PC-3 (cell line): ENCODE measurements at regions not wholly inside any gene's neighbourhood (a gene's known extent, or its start where the extent isn't known, plus 50 kb on each side); places are given as distances from the start of the nearest gene placed in this dataset.

Experiments used
- ATAC-seq: fragments of 200-7000 bp; cut with Tn5 transposase; 2 replicates; pipeline ENCODE4 v1.9.1; 2020; ENCODE audit warnings: mild to moderate bottlenecking, moderate library complexity
- BruUV-seq: library from RNA; stranded (reverse); fragments of 400-500 nt; replicated peaks from 2 replicates; lab custom pipeline; 2021; lab: Mats Ljungman, UMichigan
- CTCF ChIA-PET: fragments of 300-600 bp; sonication (Branson Sonifier 250); formaldehyde crosslinking; loops from one replicate; lab custom pipeline; 2022; ENCODE audit warnings: antibody characterized with exemption; lab: Charles Lee
- POLR2A ChIA-PET: fragments of 300-600 bp; sonication (Branson Sonifier 250); formaldehyde crosslinking; loops from one replicate; lab custom pipeline; 2022; ENCODE audit warnings: antibody characterized with exemption; ENCODE audit not compliant: unreplicated experiment; lab: Charles Lee
- DNase-seq: peaks from one replicate; pipeline ENCODE4 v3.0.0-alpha.2; 2015
- H2AFZ ChIP-seq: fragments of 300-600 bp; sonication (generic); 2 replicates; pipeline ENCODE4 v1.6.0; 2016; ENCODE audit warnings: antibody characterized with exemption, low read length
- H3F3A ChIP-seq: fragments of 300-600 bp; sonication (generic); one replicate; pipeline ENCODE4 v1.6.0; 2017; ENCODE audit warnings: antibody characterized with exemption, low read length, control low read depth, mild to moderate bottlenecking; ENCODE audit not compliant: unreplicated experiment
- H3K27ac ChIP-seq: fragments of 300-600 bp; sonication (generic); 2 replicates; pipeline ENCODE4 v1.5.1; 2016; ENCODE audit warnings: mild to moderate bottlenecking, low read length
- H3K27me3 ChIP-seq: fragments of 300-600 bp; sonication (generic); 2 replicates; pipeline ENCODE4 v1.6.1; 2016; ENCODE audit warnings: low read length, mixed read lengths
- H3K36me3 ChIP-seq: fragments of 300-600 bp; sonication (generic); 2 replicates; pipeline ENCODE4 v1.6.1; 2016; ENCODE audit warnings: low read depth, mixed run types, low read length, mixed read lengths
- H3K4me1 ChIP-seq: fragments of 300-600 bp; sonication (generic); 2 replicates; pipeline ENCODE4 v1.5.1; 2016; ENCODE audit warnings: low read length; ENCODE audit not compliant: insufficient read depth
- H3K4me2 ChIP-seq: fragments of 300-600 bp; sonication (generic); 2 replicates; pipeline ENCODE4 v1.6.0; 2016; ENCODE audit warnings: low read length
- H3K4me3 ChIP-seq: fragments of 300-600 bp; sonication (generic); 2 replicates; pipeline ENCODE4 v1.5.1; 2016; ENCODE audit warnings: mild to moderate bottlenecking, low read length, mixed read lengths
- H3K79me2 ChIP-seq: fragments of 300-600 bp; sonication (generic); 2 replicates; pipeline ENCODE4 v1.6.1; 2017; ENCODE audit warnings: low read length, mixed read lengths
- H3K9ac ChIP-seq: fragments of 300-600 bp; sonication (generic); 2 replicates; pipeline ENCODE4 v1.6.0; 2016; ENCODE audit warnings: mild to moderate bottlenecking, low read length
- H3K9me2 ChIP-seq: fragments of 300-600 bp; sonication (generic); replicated peaks from 2 replicates; pipeline ENCODE4 v1.6.1; 2016; ENCODE audit warnings: mixed run types, low read length, mixed read lengths
- H3K9me3 ChIP-seq: fragments of 300-600 bp; sonication (generic); 2 replicates; pipeline ENCODE4 v1.6.1; 2016; ENCODE audit warnings: low read length, mixed read lengths
- H4K20me1 ChIP-seq: fragments of 300-600 bp; sonication (generic); 2 replicates; pipeline ENCODE4 v1.6.1; 2016; ENCODE audit warnings: low read length, mixed read lengths
- CTCF ChIP-seq: fragments of 300-600 bp; sonication (generic); conservative IDR thresholded peaks from 2 replicates; pipeline ENCODE4 v1.5.1; 2017; ENCODE audit warnings: antibody characterized with exemption, low read depth, mild to moderate bottlenecking, low read length
- EZH2 ChIP-seq: fragments of 300-600 bp; sonication (generic); IDR thresholded peaks from one replicate; pipeline ENCODE4 v1.6.1; 2017; ENCODE audit warnings: antibody characterized with exemption, mild to moderate bottlenecking, low read length; ENCODE audit not compliant: unreplicated experiment
- EZH2phosphoT487 ChIP-seq: fragments of 300-600 bp; sonication (generic); IDR thresholded peaks from 2 replicates; pipeline ENCODE4 v1.6.1; 2018; ENCODE audit warnings: mild to moderate bottlenecking, antibody characterized with exemption, low read length, borderline replicate concordance
- intact Hi-C: fragments of 100-400 bp; cut with micrococcal nuclease; formaldehyde crosslinking; loops from 2 replicates; pipeline ENCODE4 v1.9.0; 2023

- no peaks in the 10 kb centered on the region for H4K20me1 ChIP-seq
- DNase-seq (no peak), ATAC-seq (no peak)
- CTCF ChIA-PET, result interaction anchor here (0.6 kb wide), 1 partner anchor 118 kb away, joined by 3 read pairs; no protein-coding TSS in a partner anchor
- POLR2A ChIA-PET, result no interaction called here
- BruUV-seq, result no TSS peak
- no peaks in the 10 kb centered on the region for H3K36me3 ChIP-seq
- no peaks in the 10 kb centered on the region for H3K9me2 ChIP-seq
- intact Hi-C loops, result no loop called here
- no peak overlapping the region for H3K4me3 ChIP-seq
- no peak overlapping the region for H3K4me2 ChIP-seq
- H2AFZ ChIP-seq, result no peak overlapping the region
- H3K9me3 ChIP-seq, result no peaks in the 10 kb centered on the region
- H3F3A ChIP-seq, result no peaks in the 10 kb centered on the region
- H3K27ac ChIP-seq, result no peak overlapping the region
- H3K79me2 ChIP-seq, result no peaks in the 10 kb centered on the region
- no peaks in the 10 kb centered on the region for H3K27me3 ChIP-seq
- H3K9ac ChIP-seq, result no peak overlapping the region
- H3K4me1 ChIP-seq, result no peaks in the 10 kb centered on the region
- TF ChIP-seq EZH2phosphoT487 (no peak), EZH2 (no peak), CTCF (no peak)
These were observed 127.0 kb upstream of the MAN1A1 start for GRCh38 chr6:119476554-119476953.

GRCh38 chr6:119476024-119476423 lies 126.5 kb upstream of the MAN1A1 start:
- H3K9me3 ChIP-seq, result no peaks in the 10 kb centered on the region
- H3K4me3 ChIP-seq, result no peak overlapping the region
- no TSS peak for BruUV-seq
- no peak for TF ChIP-seq EZH2phosphoT487
- no peak for TF ChIP-seq CTCF
- no peak for TF ChIP-seq EZH2
- CTCF ChIA-PET, result no interaction called here
- ATAC-seq (no peak), DNase-seq (no peak)
- no peaks in the 10 kb centered on the region for H3F3A ChIP-seq
- H3K9ac ChIP-seq, result no peak overlapping the region
- H2AFZ ChIP-seq, result no peak overlapping the region
- no peaks in the 10 kb centered on the region for H3K9me2 ChIP-seq
- no peak overlapping the region for H3K27ac ChIP-seq
- no peaks in the 10 kb centered on the region for H4K20me1 ChIP-seq
- no peaks in the 10 kb centered on the region for H3K36me3 ChIP-seq
- no peaks in the 10 kb centered on the region for H3K27me3 ChIP-seq
- intact Hi-C loops, result no loop called here
- H3K4me2 ChIP-seq, result no peak overlapping the region
- H3K79me2 ChIP-seq, result no peaks in the 10 kb centered on the region
- H3K4me1 ChIP-seq, result no peaks in the 10 kb centered on the region
- POLR2A ChIA-PET, result no interaction called here

GRCh38 chr6:119470893-119471542 lies 121.5 kb upstream of the MAN1A1 start:
- Histone ChIP-seq H3K9me2 (no peaks in the 10 kb centered on the region), H3K27me3 (no peaks in the 10 kb centered on the region), H3K4me3 (no peak overlapping the region), H2AFZ (peak overlapping the region; percentile 6; the same call in 1 of the 2 replicates), H3K9me3 (no peaks in the 10 kb centered on the region), H3K79me2 (no peaks in the 10 kb centered on the region), H3K4me2 (peak overlapping the region; percentile 20; the same call in 1 of the 2 replicates), H3K27ac (no peak overlapping the region), H3K9ac (no peak overlapping the region), H3K4me1 (no peaks in the 10 kb centered on the region), H3K36me3 (no peaks in the 10 kb centered on the region), H3F3A (no peaks in the 10 kb centered on the region), H4K20me1 (no peaks in the 10 kb centered on the region)
- intact Hi-C loops, result no loop called here
- ChIA-PET POLR2A (interaction anchor here (0.6 kb wide), 1 partner anchor 466 kb away, joined by 4 read pairs; no protein-coding TSS in a partner anchor), CTCF (no interaction called here)
- no TSS peak for BruUV-seq
- no peak for ATAC-seq
- TF ChIP-seq EZH2phosphoT487 (no peak), EZH2 (no peak), CTCF (no peak)
- no peak for DNase-seq
